Vagina (tissue), 1 donor: ENCODE measurements at regions not wholly inside any gene's neighbourhood (a gene's known extent, or its start where the extent isn't known, plus 50 kb on each side); places are given as distances from the start of the nearest gene placed in this dataset. TPM values are rescaled to one million over a fixed set of nuclear protein-coding genes. Genes with fewer than 3 reads are reported as not detected.

ENCODE experiments used
- small RNA-seq: library from RNA; depleted of rRNA; stranded (forward); fragments of <200 nt; gene quantifications from one replicate; pipeline ENCODE3, GENCODE V24; 2016

Small RNA genes lying in the stretch of these regions (small RNA-seq; reads per million reads assigned to genes)
- not detected for gene RNU6-185P
